GM19099 (cell line): ENCODE measurements at regions not wholly inside any gene's neighbourhood (a gene's known extent, or its start where the extent isn't known, plus 50 kb on each side); places are given as distances from the start of the nearest gene placed in this dataset.

Experiments
- POLR2A ChIP-seq: IDR thresholded peaks from 3 replicates; pipeline ENCODE4 v1.6.1; 2011; ENCODE audit warnings: low read depth; ENCODE audit not compliant: insufficient read length; ENCODE audit errors: extremely low read depth

DNA sequence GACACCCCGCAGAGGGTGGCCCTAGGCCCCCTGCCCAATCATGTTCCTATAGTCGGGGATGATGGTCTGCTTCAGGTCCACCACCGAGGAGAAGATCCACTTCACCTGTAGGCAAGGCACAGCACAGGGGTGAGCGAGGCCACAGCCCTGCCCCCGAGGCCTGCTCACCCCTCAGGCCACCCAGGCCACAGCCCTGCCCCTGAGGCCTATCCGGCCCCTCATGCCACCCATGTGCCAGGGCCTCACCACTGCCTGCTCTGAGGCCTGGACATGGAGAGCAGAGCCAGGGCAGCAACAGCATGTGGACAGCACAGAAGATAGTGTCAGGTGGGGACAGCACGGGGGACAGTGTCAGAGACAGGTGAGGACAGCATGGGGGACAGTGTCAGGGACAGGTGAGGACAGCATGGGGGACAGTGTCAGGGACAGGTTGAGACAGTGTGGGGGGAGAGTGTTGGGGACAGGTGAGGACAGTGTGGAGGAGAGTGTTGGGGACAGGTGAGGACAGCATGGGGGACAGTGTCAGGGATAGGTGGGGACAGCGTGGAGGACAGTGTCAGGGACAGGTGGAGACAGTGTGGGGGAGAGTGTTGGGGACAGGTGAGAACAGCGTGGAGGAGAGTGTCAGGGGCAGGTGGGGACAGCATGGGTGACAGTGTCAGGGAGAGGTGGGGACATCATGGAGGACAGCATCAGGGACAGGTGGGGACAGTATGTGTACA lies 239.7 kb downstream of the TMEM121 start:
- TF ChIP-seq POLR2A, result no peak

DNA sequence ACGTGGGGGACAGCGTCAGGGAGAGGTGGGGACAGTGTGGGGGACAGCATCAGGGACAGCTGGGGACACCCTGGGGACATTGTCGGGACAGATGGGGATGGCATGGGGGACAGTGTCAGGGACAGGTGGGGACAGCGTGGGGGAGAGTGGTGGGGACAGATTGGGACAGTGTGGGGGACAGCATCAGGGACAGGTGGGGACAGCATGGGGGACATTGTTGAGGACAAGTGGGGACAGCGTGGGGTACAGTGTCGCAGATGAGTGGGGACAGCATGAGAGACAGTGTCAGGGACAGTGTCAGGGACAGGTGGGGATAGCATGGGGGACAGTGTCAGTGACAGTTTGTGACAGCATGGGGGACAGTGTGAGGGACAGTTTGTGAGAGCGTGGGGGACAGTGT lies 240.9 kb downstream of the TMEM121 start:
- TF ChIP-seq POLR2A, result peak; percentile 35

DNA sequence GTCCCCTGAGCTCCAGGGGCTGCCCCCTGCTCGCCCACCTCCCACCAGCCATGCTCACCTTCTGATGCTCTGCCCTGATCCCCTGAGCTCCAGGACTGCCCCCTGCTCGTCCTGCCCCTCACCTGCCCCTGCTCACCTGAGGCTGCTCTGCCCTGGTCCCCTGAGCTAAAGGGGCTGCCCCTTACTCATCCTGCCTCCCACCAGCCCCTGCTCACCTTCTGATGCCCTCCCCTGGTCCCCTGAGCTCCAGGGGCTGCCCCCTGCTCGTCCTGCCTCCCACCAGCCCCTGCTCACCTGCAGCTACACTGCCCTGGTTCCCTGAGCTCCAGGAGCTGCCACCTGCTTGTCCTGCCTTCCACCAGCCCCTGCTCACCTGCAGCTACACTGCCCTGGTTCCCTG lies 247.2 kb downstream of the TMEM121 start:
- no peak for TF ChIP-seq POLR2A

GRCh38 chr14:105774001-105774400 lies 247.6 kb downstream of the TMEM121 start:
- TF ChIP-seq POLR2A, result no peak

GRCh38 chr14:105776924-105777323 lies 250.5 kb downstream of the TMEM121 start:
- TF ChIP-seq POLR2A, result no peak

GRCh38 chr14:105783707-105784106 lies 257.3 kb downstream of the TMEM121 start:
- no peak for TF ChIP-seq POLR2A

- TF ChIP-seq POLR2A, result no peak
Observed at GRCh38 chr14:105793836-105794235, 267.5 kb downstream of the TMEM121 start.

- no peak for TF ChIP-seq POLR2A
Observed at GRCh38 chr14:105797546-105797945, 271.2 kb downstream of the TMEM121 start.

GRCh38 chr14:105805701-105806100 lies 279.3 kb downstream of the TMEM121 start:
- TF ChIP-seq POLR2A, result no peak

DNA sequence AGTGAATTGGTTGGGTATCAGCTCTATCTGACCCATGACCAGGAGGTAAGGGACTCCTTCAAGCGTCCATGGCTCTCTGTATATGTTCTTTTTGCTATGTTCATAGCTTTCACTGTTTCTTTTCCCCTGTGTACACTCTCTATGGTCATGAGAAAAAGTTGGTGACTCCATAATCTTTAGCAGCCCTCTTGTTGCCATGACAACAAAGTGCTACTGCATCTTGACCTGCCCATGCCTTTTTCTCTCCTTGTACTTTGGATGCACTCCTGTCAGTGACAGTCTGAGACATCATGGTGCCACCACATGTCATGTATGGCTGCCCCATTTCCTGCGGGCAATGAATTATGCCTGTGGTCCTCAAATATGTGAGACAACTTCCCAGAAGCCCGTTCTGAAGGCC lies 280.2 kb downstream of the TMEM121 start:
- TF ChIP-seq POLR2A, result no peak

DNA sequence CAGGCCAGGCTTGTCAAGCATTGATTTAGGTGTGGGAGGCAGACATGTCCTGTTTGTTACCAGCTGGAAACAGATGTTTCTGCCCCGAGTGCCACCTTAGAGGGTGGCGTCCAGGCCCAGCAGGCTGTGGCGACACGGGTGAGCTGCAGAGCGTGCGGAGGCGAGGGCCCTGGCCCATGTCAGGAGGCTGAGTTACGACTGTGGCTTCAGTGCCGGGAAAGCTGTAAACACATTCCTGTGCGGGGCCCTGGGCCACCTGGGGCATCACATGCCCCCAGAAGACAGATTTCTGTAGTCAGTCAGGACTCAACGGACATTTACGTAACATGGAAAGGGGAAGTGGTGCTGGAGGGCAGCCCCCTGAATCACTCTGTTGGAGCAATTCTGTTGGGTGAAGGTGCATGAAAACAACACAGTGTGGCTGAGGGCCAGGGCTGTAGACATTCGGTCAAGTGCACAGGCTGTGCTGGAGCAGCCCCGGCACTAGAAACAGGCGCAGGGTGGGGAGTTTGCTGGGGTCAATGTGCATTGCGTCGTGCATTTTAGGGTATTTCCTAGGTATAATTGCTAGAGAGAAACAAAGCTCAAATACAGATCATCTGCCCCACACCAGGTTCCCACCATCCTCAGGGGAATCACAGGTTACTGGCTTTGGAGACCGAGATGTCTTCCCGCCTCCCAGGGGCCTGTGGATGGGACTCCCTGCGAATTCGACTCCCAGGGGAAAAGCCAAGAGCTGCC lies 291.8 kb downstream of the TMEM121 start:
- peak; percentile 35 for TF ChIP-seq POLR2A

- TF ChIP-seq POLR2A, result no peak
Observed at GRCh38 chr14:105818712-105819005, 292.3 kb downstream of the TMEM121 start.

- TF ChIP-seq POLR2A, result no peak
Observed at GRCh38 chr14:105830171-105830570, 303.8 kb downstream of the TMEM121 start.

GRCh38 chr14:105836160-105836559 lies 309.8 kb downstream of the TMEM121 start:
- TF ChIP-seq POLR2A, result no peak

GRCh38 chr14:105836730-105837129 lies 310.3 kb downstream of the TMEM121 start:
- TF ChIP-seq POLR2A, result no peak

- TF ChIP-seq POLR2A, result no peak
Observed at GRCh38 chr14:105837349-105838063, 311.1 kb downstream of the TMEM121 start.
